GM13976 (cell line): ENCODE measurements at regions not wholly inside any gene's neighbourhood (a gene's known extent, or its start where the extent isn't known, plus 50 kb on each side); places are given as distances from the start of the nearest gene placed in this dataset.

ENCODE experiments used
- DNase-seq: peaks from one replicate; pipeline ENCODE4 v3.0.0; 2012; ENCODE audit warnings: low spot score
- CTCF ChIP-seq: IDR thresholded peaks from 2 replicates; pipeline ENCODE4 v1.5.1; 2012; ENCODE audit warnings: borderline replicate concordance, mild to moderate bottlenecking; ENCODE audit not compliant: insufficient read depth; ENCODE audit errors: extremely low read depth, missing control alignments, control extremely low read depth
- in situ Hi-C: fragments of 300-500 bp; cut with MboI; formaldehyde crosslinking; loops from one replicate; pipeline ENCODE4 v1.12.0; 2022; ENCODE audit warnings: low sequenced_read_pairs, mixed read lengths, inconsistent platforms; ENCODE audit not compliant: unreplicated experiment

GRCh38 chr9:117545846-117546245, 131.0 kb upstream of the ASTN2 start:
- no peak for TF ChIP-seq CTCF
- in situ Hi-C loops = no loop called here
- DNase-seq = no peak

DNA sequence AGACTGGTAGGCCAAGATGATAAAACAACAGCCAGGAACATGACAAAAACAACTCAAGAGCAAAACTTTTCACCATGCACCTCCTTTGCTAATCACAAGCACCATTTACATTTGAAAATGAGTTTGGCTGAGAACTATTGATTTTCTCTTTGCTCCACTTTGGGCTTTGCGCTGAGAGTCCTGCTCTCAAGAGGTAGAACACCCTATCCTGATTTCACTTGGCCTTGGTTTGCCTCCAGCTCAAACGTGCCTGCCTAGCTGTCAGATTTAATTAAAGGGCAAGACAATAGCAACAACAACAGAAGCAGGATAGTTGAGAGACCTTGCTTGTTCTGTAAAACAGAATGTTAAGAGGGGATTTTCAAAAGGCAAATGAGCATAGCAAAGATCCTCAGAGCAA, 128.2 kb upstream of the ASTN2 start:
- in situ Hi-C loops = no loop called here
- TF ChIP-seq CTCF = no peak
- no peak for DNase-seq

DNA sequence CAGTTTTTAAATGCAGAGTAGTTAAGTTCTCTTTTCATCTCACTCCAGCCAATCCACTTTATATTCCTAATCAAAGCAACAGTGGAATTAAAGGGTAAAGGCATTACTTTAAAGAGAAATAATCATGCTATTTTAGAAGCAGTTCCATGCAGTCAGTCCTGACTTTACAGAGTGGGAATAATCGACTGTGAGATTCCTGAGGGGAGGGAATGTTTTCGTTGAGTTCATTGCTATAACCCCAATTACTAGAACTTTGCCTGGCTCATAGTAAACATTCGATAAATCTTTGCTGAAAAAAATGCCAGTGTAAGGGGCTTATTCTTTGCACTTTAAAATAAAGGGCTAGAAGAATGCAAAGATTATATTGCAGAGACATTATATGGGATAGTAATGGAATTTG, 127.2 kb upstream of the ASTN2 start:
- TF ChIP-seq CTCF = no peak
- in situ Hi-C loops = no loop called here
- DNase-seq = no peak

GRCh38 chr9:117541181-117541580, 126.3 kb upstream of the ASTN2 start:
- no peak for DNase-seq
- no peak for TF ChIP-seq CTCF
- in situ Hi-C loops = no loop called here

DNA sequence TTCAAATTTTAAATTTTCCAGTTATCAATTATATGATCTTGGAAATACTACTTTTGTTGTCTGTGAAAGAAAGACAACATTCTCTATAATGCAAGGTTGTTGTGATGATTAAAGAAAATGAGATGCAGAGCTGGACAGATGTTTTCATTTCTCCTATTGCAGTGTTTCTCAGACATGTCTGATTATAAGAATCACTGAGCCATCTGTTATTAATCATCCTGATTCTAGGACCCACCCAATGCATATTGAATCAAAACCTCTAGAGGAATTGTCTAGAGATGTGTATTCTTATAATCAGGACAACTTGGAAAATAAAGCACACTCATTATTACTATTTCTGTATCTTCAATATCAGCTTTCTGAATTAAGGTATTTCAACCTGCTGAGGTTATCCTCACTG, 121.1 kb upstream of the ASTN2 start:
- DNase-seq = no peak
- TF ChIP-seq CTCF = no peak
- in situ Hi-C loops = no loop called here

DNA sequence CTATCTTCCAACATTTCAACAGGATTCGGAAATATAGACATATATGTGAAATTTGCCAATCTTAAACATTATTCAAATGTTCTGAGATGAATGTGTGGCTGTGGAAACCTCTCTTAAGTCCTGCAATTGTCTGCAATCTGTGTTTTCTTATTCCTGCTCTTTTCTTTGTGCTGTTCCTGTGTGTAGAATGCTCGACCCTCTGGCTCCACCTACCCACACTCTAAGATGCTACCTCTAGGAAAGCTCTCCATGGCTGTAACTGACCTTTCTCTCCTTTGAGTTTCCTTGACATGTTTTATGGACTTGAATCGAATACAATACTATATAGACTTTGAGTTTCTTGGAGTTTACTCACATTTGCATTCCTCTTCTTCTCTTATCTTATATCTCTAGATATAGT, 120.6 kb upstream of the ASTN2 start:
- no peak for TF ChIP-seq CTCF
- no peak for DNase-seq
- in situ Hi-C loops = no loop called here

- no peak for TF ChIP-seq CTCF
- DNase-seq = no peak
- in situ Hi-C loops = no loop called here
Measured at GRCh38 chr9:117528225-117528624, 113.4 kb upstream of the ASTN2 start.
